H9 (cell line): ENCODE measurements at regions not wholly inside any gene's neighbourhood (a gene's known extent, or its start where the extent isn't known, plus 50 kb on each side); places are given as distances from the start of the nearest gene placed in this dataset.

ENCODE experiments used
- DNase-seq: peaks from one replicate; pipeline ENCODE4 v3.0.0-alpha.2; 2017
- H2AFZ ChIP-seq: one replicate; pipeline ENCODE4 v1.6.1; 2013; ENCODE audit warnings: mild to moderate bottlenecking, low read length, control low read depth, moderate library complexity
- H2AK5ac ChIP-seq: 2 replicates; pipeline ENCODE4 v1.6.1; 2013; ENCODE audit warnings: low read length, control low read depth, mixed read lengths; ENCODE audit not compliant: insufficient read length
- H2BK120ac ChIP-seq: one replicate; pipeline ENCODE4 v1.6.1; 2013; ENCODE audit warnings: low read depth, mild to moderate bottlenecking, low read length, control low read depth, inconsistent platforms; ENCODE audit not compliant: poor library complexity, severe bottlenecking
- H2BK12ac ChIP-seq: 2 replicates; pipeline ENCODE4 v1.6.1; 2013; ENCODE audit warnings: low read length, control low read depth, mixed read lengths, low read depth; ENCODE audit not compliant: insufficient read length
- H2BK15ac ChIP-seq: 2 replicates; pipeline ENCODE4 v1.6.1; 2013; ENCODE audit warnings: low read depth, low read length, control low read depth
- H2BK20ac ChIP-seq: one replicate; pipeline ENCODE4 v1.6.1; 2013; ENCODE audit warnings: low read depth, mild to moderate bottlenecking, low read length, control low read depth, inconsistent platforms; ENCODE audit not compliant: poor library complexity, severe bottlenecking
- H2BK5ac ChIP-seq: 2 replicates; pipeline ENCODE4 v1.6.1; 2013; ENCODE audit warnings: low read length, control low read depth, mixed read lengths; ENCODE audit not compliant: insufficient read length
- H3K14ac ChIP-seq: 2 replicates; pipeline ENCODE4 v1.6.1; 2013; ENCODE audit warnings: low read length, control low read depth; ENCODE audit not compliant: insufficient read depth
- H3K18ac ChIP-seq: 2 replicates; pipeline ENCODE4 v1.6.1; 2013; ENCODE audit warnings: low read depth, mild to moderate bottlenecking, mixed read lengths, low read length, control low read depth; ENCODE audit not compliant: insufficient read length
- H3K23ac ChIP-seq: 2 replicates; pipeline ENCODE4 v1.6.1; 2013; ENCODE audit warnings: low read length, control low read depth, mixed read lengths, low read depth; ENCODE audit not compliant: insufficient read length
- H3K23me2 ChIP-seq: 2 replicates; pipeline ENCODE4 v1.6.1; 2013; ENCODE audit warnings: low read depth, mild to moderate bottlenecking, mixed read lengths, low read length, control low read depth; ENCODE audit not compliant: insufficient read length, poor library complexity, severe bottlenecking
- H3K27ac ChIP-seq: 2 replicates; pipeline ENCODE4 v1.5.1; 2013; ENCODE audit warnings: low read length, control low read depth, mixed read lengths, low read depth; ENCODE audit not compliant: insufficient read length
- H3K27me3 ChIP-seq: 2 replicates; pipeline ENCODE4 v1.6.1; 2013; ENCODE audit warnings: low read length, control low read depth, inconsistent platforms; ENCODE audit not compliant: insufficient read depth
- H3K4ac ChIP-seq: 2 replicates; pipeline ENCODE4 v1.6.1; 2013; ENCODE audit warnings: low read depth, mild to moderate bottlenecking, control low read depth, inconsistent platforms, low read length, moderate library complexity
- H3K4me1 ChIP-seq: 2 replicates; pipeline ENCODE4 v1.6.1; 2013; ENCODE audit warnings: low read length, control low read depth, inconsistent platforms; ENCODE audit not compliant: insufficient read depth
- H3K4me2 ChIP-seq: 2 replicates; pipeline ENCODE4 v1.6.1; 2013; ENCODE audit warnings: low read length, control low read depth, mixed read lengths; ENCODE audit not compliant: insufficient read length, insufficient read depth
- H3K56ac ChIP-seq: 2 replicates; pipeline ENCODE4 v1.6.1; 2013; ENCODE audit warnings: low read depth, mild to moderate bottlenecking, mixed read lengths, low read length, control low read depth; ENCODE audit not compliant: insufficient read length
- H3K79me1 ChIP-seq: 2 replicates; pipeline ENCODE4 v1.6.1; 2013; ENCODE audit warnings: low read depth, mild to moderate bottlenecking, moderate library complexity, low read length, control low read depth, inconsistent platforms; ENCODE audit not compliant: insufficient read depth, poor library complexity, severe bottlenecking
- H3K79me2 ChIP-seq: 2 replicates; pipeline ENCODE4 v1.6.1; 2013; ENCODE audit warnings: low read length, control low read depth, inconsistent platforms; ENCODE audit not compliant: insufficient read depth
- H3K9ac ChIP-seq: 2 replicates; pipeline ENCODE4 v1.6.1; 2013; ENCODE audit warnings: low read length, control low read depth, mixed read lengths; ENCODE audit not compliant: insufficient read length; ENCODE audit errors: extremely low read depth
- H3K9me3 ChIP-seq: one replicate; pipeline ENCODE4 v1.6.1; 2013; ENCODE audit warnings: low read depth, low read length, inconsistent platforms; ENCODE audit not compliant: control insufficient read depth
- H3T11ph ChIP-seq: one replicate; pipeline ENCODE4 v1.6.1; 2013; ENCODE audit warnings: mild to moderate bottlenecking, low read length, control low read depth, inconsistent platforms
- H4K20me1 ChIP-seq: one replicate; pipeline ENCODE4 v1.6.1; 2013; ENCODE audit not compliant: control insufficient read depth, insufficient read length, insufficient read depth
- H4K5ac ChIP-seq: 2 replicates; pipeline ENCODE4 v1.6.1; 2013; ENCODE audit warnings: low read depth, mild to moderate bottlenecking, mixed read lengths, low read length, control low read depth; ENCODE audit not compliant: insufficient read length
- H4K8ac ChIP-seq: replicated peaks from 2 replicates; pipeline ENCODE4 v1.6.1; 2013; ENCODE audit warnings: low read length, control low read depth, mixed read lengths, low read depth; ENCODE audit not compliant: insufficient read length
- H4K91ac ChIP-seq: 2 replicates; pipeline ENCODE4 v1.6.1; 2013; ENCODE audit warnings: low read depth, mild to moderate bottlenecking, moderate library complexity, mixed read lengths, low read length, control low read depth; ENCODE audit not compliant: insufficient read length
- H3K27ac Mint-ChIP-seq, 3 experiments: 2 replicates in 2 of 3; 3 replicates in 1 of 3; pipeline ENCODE4 v1.8.0; 2020 to 2021; ENCODE audit warnings: mixed read lengths in 3 of 3, mild to moderate bottlenecking in 1 of 3, moderate library complexity in 1 of 3
- H3K27me3 Mint-ChIP-seq: 2 replicates; pipeline ENCODE4 v1.8.0; 2021; ENCODE audit warnings: low read depth, mild to moderate bottlenecking, moderate library complexity, mixed read lengths
- H3K36me3 Mint-ChIP-seq, 3 experiments: 2 replicates in 2 of 3; 3 replicates in 1 of 3; pipeline ENCODE4 v1.8.0; 2020 to 2021; ENCODE audit warnings: low read depth in 3 of 3, mixed read lengths in 3 of 3; ENCODE audit not compliant: insufficient read depth in 1 of 3
- H3K4me1 Mint-ChIP-seq, 2 experiments: 2 replicates each; pipeline ENCODE4 v1.8.0; 2020; ENCODE audit warnings: mixed read lengths in 2 of 2
- H3K4me3 Mint-ChIP-seq, 2 experiments: 2 replicates in 1 of 2; 3 replicates in 1 of 2; pipeline ENCODE4 v1.8.0; 2020 to 2021; ENCODE audit warnings: mild to moderate bottlenecking in 2 of 2, mixed read lengths in 2 of 2, moderate library complexity in 1 of 2
- H3K9me3 Mint-ChIP-seq, 2 experiments: 2 replicates in 1 of 2; 3 replicates in 1 of 2; pipeline ENCODE4 v1.8.0; 2020; ENCODE audit warnings: mild to moderate bottlenecking in 2 of 2, mixed read lengths in 2 of 2, moderate library complexity in 1 of 2
- CTCF ChIP-seq: fragments of 200-600 bp; sonication (generic); conservative IDR thresholded peaks from 3 replicates; pipeline ENCODE4 v1.8.0; 2021; ENCODE audit warnings: antibody characterized with exemption, mild to moderate bottlenecking
- WGBS: extraction: QIAGEN DNeasy Blood & Tissue Kit; methylation state at CpG from one replicate; pipeline ENCODE4 v1.1.7; 2013; ENCODE audit warnings: missing lambda C conversion rate, low lambda C conversion rate, mixed read lengths; ENCODE audit not compliant: insufficient read length; ENCODE audit errors: extremely low coverage; 5-methylcytosine and 5-hydroxymethylcytosine counted together

GRCh38 chr7:18243731-18244130 is 216.1 kb upstream of the PRPS1L1 start:
- Histone ChIP-seq H3K9me3 (no peaks in the 10 kb centered on the region), H3K56ac (no peak overlapping the region), H3K4me1 (no peaks in the 10 kb centered on the region), H2AFZ (no peak overlapping the region), H3K14ac (no peak overlapping the region), H3K27ac (no peak overlapping the region), H2BK5ac (no peak overlapping the region), H3K9ac (no peak overlapping the region), H3K18ac (no peak overlapping the region), H3K4me2 (no peak overlapping the region), H4K5ac (no peak overlapping the region), H3K23me2 (no peaks in the 10 kb centered on the region), H2AK5ac (no peak overlapping the region), H3T11ph (no peak overlapping the region), H4K8ac (no peak overlapping the region), H3K4ac (no peak overlapping the region), H3K27me3 (no peaks in the 10 kb centered on the region), H4K20me1 (no peaks in the 10 kb centered on the region), H2BK15ac (no peak overlapping the region), H2BK120ac (no peak overlapping the region), H2BK20ac (no peak overlapping the region), H3K23ac (no peak overlapping the region), H3K79me1 (no peaks in the 10 kb centered on the region), H3K79me2 (no peaks in the 10 kb centered on the region), H2BK12ac (no peak overlapping the region), H4K91ac (no peak overlapping the region)
- no peak for DNase-seq
- Mint-ChIP-seq H3K9me3 (peaks cover 0 to 2% of the 10 kb centered on the region in 2 experiments; a peak in 1 of 5 replicates), H3K4me3 (no peak overlapping the region), H3K27ac (no peak overlapping the region; a peak in 1 of 7 replicates), H3K4me1 (peaks cover 0 to 4% of the 10 kb centered on the region in 2 experiments; a peak in 2 of 4 replicates), H3K36me3 (no peaks in the 10 kb centered on the region), H3K27me3 (peaks cover 1% of the 10 kb centered on the region; the same call in 1 of the 2 replicates)
- WGBS = no CpG with 5 or more reads among the region's 3 CpGs
- no peak for TF ChIP-seq CTCF
